Natural killer cell (primary cell): ENCODE measurements at regions not wholly inside any gene's neighbourhood (a gene's known extent, or its start where the extent isn't known, plus 50 kb on each side); places are given as distances from the start of the nearest gene placed in this dataset.
"Not testable (repeated sequence)": the region's sequence is repeated elsewhere in the genome, so short reads cannot be mapped to it uniquely, and the experiment has no call there.

Source experiments
- ATAC-seq, 3 donors: fragments of 150-1000 bp in 2 of 3; fragments of 200-7000 bp in 1 of 3; cut with Tn5 transposase; 1 replicate in 1 of 3; 2 replicates in 2 of 3; pipeline ENCODE4 v1.10.0; 2021; ENCODE audit warnings: mild to moderate bottlenecking in 2 of 3, moderate library complexity in 2 of 3
- DNase-seq, 2 donors: peaks; one replicate each; pipeline versions ENCODE4 v3.0.0 to v3.0.0-alpha.2; 2013 to 2021; ENCODE audit warnings: mixed read lengths in 1 of 2
- H3K27ac ChIP-seq: one replicate; pipeline ENCODE4 v1.5.1; 2013; ENCODE audit warnings: mild to moderate bottlenecking, low read length
- H3K27me3 ChIP-seq: one replicate; pipeline ENCODE4 v1.6.1; 2013; ENCODE audit warnings: low read length; ENCODE audit not compliant: control insufficient read depth, insufficient read depth
- H3K36me3 ChIP-seq: one replicate; pipeline ENCODE4 v1.6.1; 2013; ENCODE audit warnings: low read length; ENCODE audit not compliant: control insufficient read depth, insufficient read depth
- H3K4me1 ChIP-seq: one replicate; pipeline ENCODE4 v1.6.1; 2013; ENCODE audit warnings: low read length; ENCODE audit not compliant: control insufficient read depth, insufficient read depth
- H3K4me3 ChIP-seq: one replicate; pipeline ENCODE4 v1.5.1; 2013; ENCODE audit warnings: low read length
- H3K9me3 ChIP-seq: one replicate; pipeline ENCODE4 v1.6.1; 2013; ENCODE audit warnings: low read length; ENCODE audit not compliant: control insufficient read depth, insufficient read depth
- H3K27ac Mint-ChIP-seq, 2 donors: one replicate each; pipeline ENCODE4 v1.8.0; 2022; ENCODE audit warnings: mild to moderate bottlenecking in 2 of 2, mixed read lengths in 2 of 2, moderate library complexity in 1 of 2
- H3K27me3 Mint-ChIP-seq, 2 donors: one replicate each; pipeline ENCODE4 v1.8.0; 2022; ENCODE audit warnings: low read depth in 2 of 2, mixed read lengths in 2 of 2
- H3K36me3 Mint-ChIP-seq: one replicate; pipeline ENCODE4 v1.8.0; 2022; ENCODE audit warnings: mixed read lengths
- H3K4me1 Mint-ChIP-seq, 2 donors: one replicate each; pipeline ENCODE4 v1.8.0; 2022; ENCODE audit warnings: mixed read lengths in 2 of 2
- H3K4me3 Mint-ChIP-seq: one replicate; pipeline ENCODE4 v1.8.0; 2022; ENCODE audit warnings: mild to moderate bottlenecking, moderate library complexity, mixed read lengths
- H3K9me3 Mint-ChIP-seq, 2 donors: one replicate each; pipeline ENCODE4 v1.8.0; 2022; ENCODE audit warnings: mixed read lengths in 2 of 2
- CTCF ChIP-seq: fragments of 200-600 bp; IDR thresholded peaks from one replicate; pipeline ENCODE4 v1.8.0; 2022; ENCODE audit warnings: antibody characterized with exemption
- WGBS: methylation state at CpG from one replicate; pipeline ENCODE4 v1.1.7; 2013; ENCODE audit warnings: missing lambda C conversion rate; ENCODE audit not compliant: insufficient coverage; 5-methylcytosine and 5-hydroxymethylcytosine counted together
- intact Hi-C: fragments of 100-400 bp; cut with micrococcal nuclease; formaldehyde crosslinking; loops from one replicate; pipeline ENCODE4 v1.14.2; 2022

GRCh38 chr6:157748839-157749571 lies 74.0 kb upstream of the SNX9 start:
- Histone ChIP-seq H3K4me3 (no peak overlapping the region), H3K36me3 (no peaks in the 10 kb centered on the region), H3K4me1 (no peaks in the 10 kb centered on the region), H3K9me3 (no peaks in the 10 kb centered on the region), H3K27ac (no peak overlapping the region), H3K27me3 (no peaks in the 10 kb centered on the region)
- no peak for ATAC-seq
- 60% methylated on average over 1 of the region's 2 CpGs for WGBS
- intact Hi-C loops, result no loop called here
- DNase-seq, result no peak
- H3K9me3 Mint-ChIP-seq, result no peaks in the 10 kb centered on the region
- no peak overlapping the region for H3K4me3 Mint-ChIP-seq
- no peak for TF ChIP-seq CTCF
- H3K4me1 Mint-ChIP-seq, result no peaks in the 10 kb centered on the region
- no peak overlapping the region for H3K27ac Mint-ChIP-seq
- H3K27me3 Mint-ChIP-seq, result peaks cover 22 to 62% of the 10 kb centered on the region in 2 donors
- H3K36me3 Mint-ChIP-seq, result no peaks in the 10 kb centered on the region

- peaks cover 28 to 73% of the 10 kb centered on the region in 2 donors for H3K27me3 Mint-ChIP-seq
- H3K27me3 ChIP-seq, H3K4me3 Mint-ChIP-seq, H3K4me1 Mint-ChIP-seq, ATAC-seq, H3K9me3 ChIP-seq, H3K36me3 ChIP-seq, H3K4me3 ChIP-seq, H3K4me1 ChIP-seq, DNase-seq, H3K27ac ChIP-seq, intact Hi-C loops, H3K36me3 Mint-ChIP-seq, H3K27ac Mint-ChIP-seq, H3K9me3 Mint-ChIP-seq: not testable (repeated sequence)
- WGBS, result 87% methylated on average over 1 of the region's 3 CpGs
These were observed 72.1 kb upstream of the SNX9 start for GRCh38 chr6:157750973-157751372.

- TF ChIP-seq CTCF, result no peak
- no peaks in the 10 kb centered on the region for H3K9me3 ChIP-seq
- no peaks in the 10 kb centered on the region for H3K36me3 ChIP-seq
- H3K36me3 Mint-ChIP-seq, result no peaks in the 10 kb centered on the region
- intact Hi-C loops, result no loop called here
- H3K9me3 Mint-ChIP-seq, result no peaks in the 10 kb centered on the region
- H3K4me1 ChIP-seq, result peaks cover 3% of the 10 kb centered on the region
- H3K27ac Mint-ChIP-seq, result no peak overlapping the region
- ATAC-seq (no peak), DNase-seq (no peak)
- peaks cover 24 to 73% of the 10 kb centered on the region in 2 donors for H3K27me3 Mint-ChIP-seq
- H3K4me3 Mint-ChIP-seq, result no peak overlapping the region
- no peak overlapping the region for H3K27ac ChIP-seq
- 90% methylated on average over 10 of the region's 10 CpGs for WGBS
- H3K4me3 ChIP-seq, result no peak overlapping the region
- H3K4me1 Mint-ChIP-seq, result no peaks in the 10 kb centered on the region
- H3K27me3 ChIP-seq, result no peaks in the 10 kb centered on the region
These were observed 71.4 kb upstream of the SNX9 start for GRCh38 chr6:157751547-157752200.

- H3K27ac ChIP-seq, H3K4me3 ChIP-seq, H3K4me1 Mint-ChIP-seq, H3K36me3 Mint-ChIP-seq, ATAC-seq, H3K9me3 ChIP-seq, intact Hi-C loops, DNase-seq, H3K27me3 ChIP-seq, H3K36me3 ChIP-seq, H3K27ac Mint-ChIP-seq, H3K9me3 Mint-ChIP-seq, H3K4me3 Mint-ChIP-seq, H3K4me1 ChIP-seq: not testable (repeated sequence)
- no CpG with 5 or more reads among the region's 3 CpGs for WGBS
- H3K27me3 Mint-ChIP-seq, result peaks cover 23 to 78% of the 10 kb centered on the region in 2 donors
These were observed 70.2 kb upstream of the SNX9 start for GRCh38 chr6:157752879-157753278.
